ENCODE measurements at regions not wholly inside any gene's neighbourhood (a gene's known extent, or its start where the extent isn't known, plus 50 kb on each side); places are given as distances from the start of the nearest gene placed in this dataset.
A peak's percentile ranks its signal among the peaks of the same experiment; 100 is the strongest.

- peak; percentile 95 for DNase-seq
These were observed 65.4 kb upstream of the WDFY2 start for GRCh38 chr13:51518827-51519226.

- DNase-seq: no peak
These were observed 64.5 kb upstream of the WDFY2 start for GRCh38 chr13:51519771-51520216.

GRCh38 chr13:51520524-51520923 is 63.7 kb upstream of the WDFY2 start:
- peak; percentile 65 for DNase-seq

- DNase-seq: peak; percentile 50
These were observed 61.2 kb upstream of the WDFY2 start for GRCh38 chr13:51523082-51523518.

GRCh38 chr13:51524312-51524711 is 60.0 kb upstream of the WDFY2 start:
- no peak for DNase-seq

- no peak for DNase-seq
These were observed 59.3 kb upstream of the WDFY2 start for GRCh38 chr13:51524829-51525566.

GRCh38 chr13:51525567-51526167 is 58.6 kb upstream of the WDFY2 start:
- DNase-seq: no peak

GRCh38 chr13:51526202-51526601 is 58.1 kb upstream of the WDFY2 start:
- DNase-seq: no peak

GRCh38 chr13:51532736-51533197 is 51.5 kb upstream of the WDFY2 start:
- DNase-seq: peak; percentile 59

GRCh38 chr13:51534041-51534817 is 50.0 kb upstream of the WDFY2 start:
- peak; percentile 73 for DNase-seq

All from inflammatory macrophage treated with lipopolysaccharide for 4 hours (primary cell).